ENCODE measurements at regions not wholly inside any gene's neighbourhood (a gene's known extent, or its start where the extent isn't known, plus 50 kb on each side); places are given as distances from the start of the nearest gene placed in this dataset.

- 0 out of 2 replicates have a peak, but pooled peaks have one; percentile 21 for TF ChIP-seq REST (IDR thresholded peaks at IDR 0.05; ENCODE audit: borderline replicate concordance)
- no peak for TF ChIP-seq REST (CRISPR knock-in tag; IDR thresholded peaks at IDR 0.05; ENCODE audit: low read depth)
- TF ChIP-seq ZBTB49 (CRISPR knock-in tag; IDR thresholded peaks at IDR 0.05; ENCODE audit: borderline replicate concordance) = no peak
- TF ChIP-seq CTCF (IDR thresholded peaks at IDR 0.05 in 2 of 3, conservative IDR thresholded peaks at IDR 0.05 in 1 of 3; ENCODE audit: insufficient read depth in 2 of 3, low read depth in 1 of 3, low read length in 3 of 3) = peak; percentile 49 to 61 (median 51); a peak in 5 of 6 replicates
- TF ChIP-seq ELF1 (tag; IDR thresholded peaks at IDR 0.05) = no peak
Measured at GRCh38 chr5:68661237-68661636, 432.6 kb upstream of the SLC30A5 start (continued).

Measured in K562 (cell line).